ENCODE measurements at regions not wholly inside any gene's neighbourhood (a gene's known extent, or its start where the extent isn't known, plus 50 kb on each side); places are given as distances from the start of the nearest gene placed in this dataset.

GRCh38 chr5:105414067-105414466 lies 1851.5 kb upstream of the NUDT12 start:
- TF ChIP-seq CTCF (IDR thresholded peaks at IDR 0.05; ENCODE audit: low read depth, low read length, missing control alignments) = no peak

GRCh38 chr5:105413406-105413990 lies 1850.9 kb upstream of the NUDT12 start:
- no peak overlapping the region for H3K4me3 ChIP-seq (ENCODE audit: low read depth, low read length)
- DNase-seq (ENCODE audit: low read depth) = no peak
- TF ChIP-seq CTCF (IDR thresholded peaks at IDR 0.05; ENCODE audit: low read depth, low read length, missing control alignments) = no peak

More at GRCh38 chr5:105414067-105414466, 1851.5 kb upstream of the NUDT12 start:
- DNase-seq (ENCODE audit: low read depth) = no peak
- no peak overlapping the region for H3K4me3 ChIP-seq (ENCODE audit: low read depth, low read length)

GRCh38 chr5:105409695-105410094 lies 1847.1 kb upstream of the NUDT12 start:
- no peak for TF ChIP-seq CTCF (IDR thresholded peaks at IDR 0.05; ENCODE audit: low read depth, low read length, missing control alignments)
- DNase-seq (ENCODE audit: low read depth) = no peak

GRCh38 chr5:105407200-105407599 lies 1844.6 kb upstream of the NUDT12 start:
- no peak for TF ChIP-seq CTCF (IDR thresholded peaks at IDR 0.05; ENCODE audit: low read depth, low read length, missing control alignments)
- no peak for DNase-seq (ENCODE audit: low read depth)
- H3K4me3 ChIP-seq (ENCODE audit: low read depth, low read length) = no peak overlapping the region

More at GRCh38 chr5:105409695-105410094, 1847.1 kb upstream of the NUDT12 start:
- no peak overlapping the region for H3K4me3 ChIP-seq (ENCODE audit: low read depth, low read length)

GRCh38 chr5:105397749-105398148 lies 1835.2 kb upstream of the NUDT12 start:
- TF ChIP-seq CTCF (IDR thresholded peaks at IDR 0.05; ENCODE audit: low read depth, low read length, missing control alignments) = no peak
- DNase-seq (ENCODE audit: low read depth) = no peak
- no peak overlapping the region for H3K4me3 ChIP-seq (ENCODE audit: low read depth, low read length)

GRCh38 chr5:105392710-105393149 lies 1830.1 kb upstream of the NUDT12 start:
- H3K4me3 ChIP-seq (ENCODE audit: low read depth, low read length) = no peak overlapping the region
- no peak for TF ChIP-seq CTCF (IDR thresholded peaks at IDR 0.05; ENCODE audit: low read depth, low read length, missing control alignments)
- no peak for DNase-seq (ENCODE audit: low read depth)

- no peak for TF ChIP-seq CTCF (IDR thresholded peaks at IDR 0.05; ENCODE audit: low read depth, low read length, missing control alignments)
- no peak for DNase-seq (ENCODE audit: low read depth)
- H3K4me3 ChIP-seq (ENCODE audit: low read depth, low read length) = no peak overlapping the region
Observed at GRCh38 chr5:105392122-105392709, 1829.6 kb upstream of the NUDT12 start.

All from GM12864 (cell line).